GM12873 (cell line): ENCODE measurements at regions not wholly inside any gene's neighbourhood (a gene's known extent, or its start where the extent isn't known, plus 50 kb on each side); places are given as distances from the start of the nearest gene placed in this dataset.

ENCODE experiments used
- TF ChIP-seq, protein P1 (sequence below): IDR thresholded peaks from 2 replicates; pipeline ENCODE4 v1.5.1; 2012; ENCODE audit warnings: low read depth, mild to moderate bottlenecking, moderate library complexity, low read length, control low read depth; ENCODE audit not compliant: insufficient read depth; ENCODE audit errors: missing control alignments

DNA sequence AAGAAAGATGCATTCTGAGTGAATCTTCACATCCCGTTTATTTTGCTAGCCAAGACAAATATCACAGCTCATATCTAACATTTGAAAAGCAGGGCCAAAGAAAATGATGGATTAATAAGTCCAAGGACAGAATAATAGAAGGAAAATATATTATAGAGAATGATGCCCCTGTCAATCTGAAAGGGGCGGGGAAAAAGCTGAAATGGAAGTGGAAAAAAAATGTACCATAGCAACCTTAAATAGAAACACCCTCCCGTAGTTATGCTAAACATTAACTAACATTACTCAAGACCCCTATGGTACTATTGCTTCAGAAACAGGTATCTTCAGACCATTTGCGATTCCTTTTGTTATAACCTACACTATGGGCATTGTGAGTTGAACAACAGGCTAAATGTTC is 67.7 kb upstream of the SMARCA2 start:
- TF ChIP-seq, protein P1, sequence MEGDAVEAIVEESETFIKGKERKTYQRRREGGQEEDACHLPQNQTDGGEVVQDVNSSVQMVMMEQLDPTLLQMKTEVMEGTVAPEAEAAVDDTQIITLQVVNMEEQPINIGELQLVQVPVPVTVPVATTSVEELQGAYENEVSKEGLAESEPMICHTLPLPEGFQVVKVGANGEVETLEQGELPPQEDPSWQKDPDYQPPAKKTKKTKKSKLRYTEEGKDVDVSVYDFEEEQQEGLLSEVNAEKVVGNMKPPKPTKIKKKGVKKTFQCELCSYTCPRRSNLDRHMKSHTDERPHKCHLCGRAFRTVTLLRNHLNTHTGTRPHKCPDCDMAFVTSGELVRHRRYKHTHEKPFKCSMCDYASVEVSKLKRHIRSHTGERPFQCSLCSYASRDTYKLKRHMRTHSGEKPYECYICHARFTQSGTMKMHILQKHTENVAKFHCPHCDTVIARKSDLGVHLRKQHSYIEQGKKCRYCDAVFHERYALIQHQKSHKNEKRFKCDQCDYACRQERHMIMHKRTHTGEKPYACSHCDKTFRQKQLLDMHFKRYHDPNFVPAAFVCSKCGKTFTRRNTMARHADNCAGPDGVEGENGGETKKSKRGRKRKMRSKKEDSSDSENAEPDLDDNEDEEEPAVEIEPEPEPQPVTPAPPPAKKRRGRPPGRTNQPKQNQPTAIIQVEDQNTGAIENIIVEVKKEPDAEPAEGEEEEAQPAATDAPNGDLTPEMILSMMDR: no peak

DNA sequence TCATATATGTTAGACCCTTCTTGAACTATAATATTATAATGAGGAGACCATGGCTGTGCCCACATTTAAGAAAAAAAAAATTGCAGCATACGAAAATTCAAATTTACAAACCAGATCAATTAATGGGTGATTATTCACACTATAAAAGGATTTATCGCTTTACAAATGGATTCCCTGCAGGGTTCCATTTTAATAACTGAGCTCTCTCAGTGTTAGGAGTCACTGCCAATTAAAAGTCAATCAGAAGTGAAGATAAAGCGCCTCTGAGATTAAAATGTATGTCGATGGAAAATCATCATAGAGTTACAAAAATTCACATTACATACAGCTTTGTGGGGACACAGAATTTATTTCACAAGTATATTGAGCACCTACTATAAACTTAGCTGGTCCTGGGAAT is 66.6 kb upstream of the SMARCA2 start:
- TF ChIP-seq, protein P1: no peak

DNA sequence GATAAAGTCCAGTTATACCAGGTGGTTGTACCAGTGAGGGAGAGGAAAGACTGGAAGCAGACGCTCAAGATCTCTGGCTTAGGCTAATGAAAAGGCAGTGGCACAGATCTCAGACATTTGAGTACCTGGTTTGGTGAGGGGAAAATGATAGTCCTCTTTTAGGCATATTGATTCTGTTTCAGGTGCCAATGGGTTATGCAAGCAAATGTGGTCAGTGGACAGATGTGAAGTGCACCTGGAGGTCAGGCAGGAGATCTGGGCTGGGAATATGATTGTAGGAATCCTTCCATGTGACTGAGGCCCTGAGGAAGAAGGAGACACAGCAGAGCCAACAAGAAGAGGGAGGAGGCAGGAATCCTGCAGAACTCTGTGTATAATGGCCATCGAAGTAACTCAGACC is 63.7 kb upstream of the SMARCA2 start:
- TF ChIP-seq, protein P1: no peak

DNA sequence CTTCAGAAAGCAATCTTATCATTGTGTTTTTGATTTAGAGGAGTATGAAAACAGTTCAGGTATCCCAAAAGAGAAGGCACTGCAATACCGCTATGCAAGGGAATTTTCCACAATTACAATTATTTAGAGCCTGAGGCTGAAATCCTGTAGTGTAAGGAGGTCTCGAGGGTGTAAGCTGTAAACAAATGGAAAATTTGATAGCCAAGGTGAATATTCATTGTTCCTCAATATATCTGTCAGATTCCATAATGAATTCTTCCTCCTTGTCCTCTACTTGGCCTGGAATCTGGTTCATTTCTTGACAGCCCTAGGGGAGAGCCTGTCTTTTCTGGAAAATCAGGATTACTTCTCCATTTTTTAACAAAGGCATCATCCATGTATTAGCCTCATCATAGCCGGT is 63.1 kb upstream of the SMARCA2 start:
- TF ChIP-seq, protein P1: no peak

DNA sequence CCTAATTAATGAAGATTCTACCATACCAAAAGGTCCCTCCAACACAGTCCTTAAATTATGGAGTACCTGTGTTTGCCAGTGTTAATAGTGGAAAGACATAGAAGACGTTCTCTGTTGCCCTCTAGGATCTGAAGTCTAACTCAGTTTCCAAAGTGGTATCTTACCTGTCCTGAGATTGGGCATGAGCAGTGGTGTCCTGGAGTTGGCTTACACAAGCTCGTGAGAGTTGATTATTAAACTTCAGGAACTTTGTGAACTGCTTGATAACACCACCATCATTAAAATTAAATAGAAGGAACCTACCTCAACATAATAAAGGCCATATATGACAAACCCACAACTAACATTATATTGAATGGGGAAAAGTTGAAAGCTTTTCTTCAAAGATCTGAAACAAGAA is 60.9 kb upstream of the SMARCA2 start:
- TF ChIP-seq, protein P1: no peak

DNA sequence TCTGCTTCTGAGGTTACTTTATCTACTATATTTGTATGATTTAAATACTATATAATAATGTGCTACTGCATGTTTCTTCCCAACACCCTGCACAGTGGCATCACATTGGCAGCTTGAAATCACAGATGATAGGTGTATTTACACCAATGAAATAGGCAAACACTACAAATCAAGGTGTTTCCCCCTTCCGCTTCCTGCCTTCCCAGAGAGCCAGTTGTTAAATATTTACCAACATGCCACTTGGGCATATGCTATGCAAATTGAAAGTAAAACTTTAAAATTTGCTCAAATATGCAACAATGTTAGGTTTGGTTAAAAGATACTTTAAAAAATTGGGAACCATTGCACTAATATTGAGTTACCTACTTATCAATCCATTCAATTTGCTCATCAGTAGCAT is 58.2 kb upstream of the SMARCA2 start:
- TF ChIP-seq, protein P1: no peak

DNA sequence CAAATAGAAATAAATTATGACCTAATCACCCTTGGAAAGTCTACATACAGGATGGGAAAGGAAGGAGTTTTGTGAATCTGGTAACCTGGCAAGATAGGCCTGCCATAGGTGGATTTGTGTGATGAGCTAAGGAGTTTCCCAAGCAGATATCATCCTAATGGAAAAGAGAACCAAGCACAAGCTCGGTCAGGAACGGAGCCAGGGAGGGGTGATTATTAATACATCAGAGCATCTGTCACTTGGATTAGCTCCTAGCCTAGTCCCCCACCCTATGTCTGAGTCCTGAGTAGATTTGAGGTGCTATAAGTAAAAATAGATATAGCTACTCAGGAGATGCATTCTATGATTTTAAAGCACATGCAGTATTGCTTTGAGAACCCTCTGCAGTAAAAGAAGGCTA is 57.3 kb upstream of the SMARCA2 start:
- TF ChIP-seq, protein P1: no peak
